ENCODE measurements at regions not wholly inside any gene's neighbourhood (a gene's known extent, or its start where the extent isn't known, plus 50 kb on each side); places are given as distances from the start of the nearest gene placed in this dataset.

DNA sequence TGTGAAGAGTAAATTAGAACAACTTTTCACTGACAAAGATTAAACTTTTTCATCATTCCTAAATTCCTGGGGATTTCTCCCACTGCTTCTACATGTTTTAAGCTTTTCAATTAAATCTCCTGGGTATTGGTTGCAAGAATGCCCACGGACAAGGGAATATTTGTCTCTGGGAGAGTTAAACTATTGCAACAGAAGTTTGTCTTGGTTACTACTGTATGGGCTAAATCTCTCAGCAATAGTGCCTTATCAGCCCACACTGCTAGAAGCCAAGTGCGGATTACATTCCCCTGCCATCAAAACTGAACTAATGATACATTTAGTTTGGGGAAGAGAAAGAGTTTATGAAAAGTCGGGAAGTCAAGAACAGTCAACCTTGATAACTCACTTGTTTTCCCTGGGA lies 528.2 kb upstream of the C9orf72 start:
- TF ChIP-seq GATA1 (IDR thresholded peaks at IDR 0.05; ENCODE audit: low read depth, low read length) (no peak), POLR2A (IDR thresholded peaks at IDR 0.05; ENCODE audit: low read length) (no peak)

Measured in erythroblast (primary cell).